Activated CD8-positive, alpha-beta memory T cell treated with anti-CD3 and anti-CD28 coated beads for 24 hours (primary cell): ENCODE measurements at regions not wholly inside any gene's neighbourhood (a gene's known extent, or its start where the extent isn't known, plus 50 kb on each side); places are given as distances from the start of the nearest gene placed in this dataset.

ENCODE experiments used
- DNase-seq: peaks from one replicate; pipeline ENCODE4 v3.0.0-alpha.2; 2020

- no peak for DNase-seq
These were observed 221.7 kb upstream of the TLE3 start for GRCh38 chr15:70319466-70319865.

GRCh38 chr15:70318594-70319465 lies 221.1 kb upstream of the TLE3 start:
- no peak for DNase-seq

- no peak for DNase-seq
These were observed 218.4 kb upstream of the TLE3 start for GRCh38 chr15:70316059-70316600.

GRCh38 chr15:70315431-70315830 lies 217.7 kb upstream of the TLE3 start:
- no peak for DNase-seq

- DNase-seq = no peak
These were observed 217.0 kb upstream of the TLE3 start for GRCh38 chr15:70314688-70315087.

GRCh38 chr15:70314018-70314354 lies 216.3 kb upstream of the TLE3 start:
- DNase-seq = no peak

GRCh38 chr15:70313099-70314017 lies 215.6 kb upstream of the TLE3 start:
- no peak for DNase-seq

- no peak for DNase-seq
These were observed 214.1 kb upstream of the TLE3 start for GRCh38 chr15:70311821-70312220.

GRCh38 chr15:70309716-70310115 lies 212.0 kb upstream of the TLE3 start:
- DNase-seq = no peak

- no peak for DNase-seq
These were observed 211.2 kb upstream of the TLE3 start for GRCh38 chr15:70308735-70309434.

GRCh38 chr15:70308011-70308734 lies 210.5 kb upstream of the TLE3 start:
- DNase-seq = peak; percentile 71

- DNase-seq = no peak
These were observed 208.9 kb upstream of the TLE3 start for GRCh38 chr15:70306582-70306981.

- DNase-seq = no peak
These were observed 208.4 kb upstream of the TLE3 start for GRCh38 chr15:70306081-70306480.

GRCh38 chr15:70303981-70304380 lies 206.3 kb upstream of the TLE3 start:
- DNase-seq = no peak

- no peak for DNase-seq
These were observed 204.6 kb upstream of the TLE3 start for GRCh38 chr15:70302360-70302759.

GRCh38 chr15:70301396-70301795 lies 203.7 kb upstream of the TLE3 start:
- no peak for DNase-seq

- peak; percentile 86 for DNase-seq
These were observed 202.5 kb upstream of the TLE3 start for GRCh38 chr15:70299931-70300869.

- DNase-seq = no peak
These were observed 199.8 kb upstream of the TLE3 start for GRCh38 chr15:70297465-70298058.

GRCh38 chr15:70294731-70295305 lies 197.1 kb upstream of the TLE3 start:
- no peak for DNase-seq
